ENCODE measurements at regions not wholly inside any gene's neighbourhood (a gene's known extent, or its start where the extent isn't known, plus 50 kb on each side); places are given as distances from the start of the nearest gene placed in this dataset.

GRCh38 chrX:69016293-69016941 is 148.8 kb downstream of the PJA1 start:
- TF ChIP-seq CTCF (IDR thresholded peaks at IDR 0.05; ENCODE audit: low read depth, low read length, missing input control) (no peak), REST (IDR thresholded peaks at IDR 0.05) (no peak), NR2F2 (IDR thresholded peaks at IDR 0.05) (peak; percentile 42), SP1 (IDR thresholded peaks at IDR 0.05) (no peak)

All from liver (tissue), 3 donors.